Duodenal mucosa (tissue), 2 donors: ENCODE measurements at regions not wholly inside any gene's neighbourhood (a gene's known extent, or its start where the extent isn't known, plus 50 kb on each side); places are given as distances from the start of the nearest gene placed in this dataset.
"Not testable (repeated sequence)": the region's sequence is repeated elsewhere in the genome, so short reads cannot be mapped to it uniquely, and the experiment has no call there.

ENCODE experiments used
- H3K27ac ChIP-seq: one replicate; pipeline ENCODE4 v1.7.0; 2013; ENCODE audit warnings: low read depth, low read length
- H3K27me3 ChIP-seq, 2 donors: one replicate each; pipeline ENCODE4 v1.7.0; 2013; ENCODE audit warnings: low read length in 2 of 2, control low read depth in 1 of 2; ENCODE audit not compliant: insufficient read depth in 2 of 2, control insufficient read depth in 1 of 2
- H3K36me3 ChIP-seq, 2 donors: one replicate each; pipeline ENCODE4 v1.7.0; 2013; ENCODE audit warnings: low read length in 2 of 2, control low read depth in 1 of 2; ENCODE audit not compliant: insufficient read depth in 2 of 2, control insufficient read depth in 1 of 2
- H3K4me1 ChIP-seq, 2 donors: one replicate each; pipeline ENCODE4 v1.7.0; 2013; ENCODE audit warnings: low read length in 2 of 2, control low read depth in 1 of 2; ENCODE audit not compliant: insufficient read depth in 2 of 2, control insufficient read depth in 1 of 2
- H3K4me3 ChIP-seq, 2 donors: one replicate each; pipeline ENCODE4 v1.7.0; 2013; ENCODE audit warnings: low read length in 2 of 2, low read depth in 1 of 2
- H3K9ac ChIP-seq, 2 donors: one replicate each; pipeline ENCODE4 v1.7.0; 2013; ENCODE audit warnings: low read length in 2 of 2, low read depth in 1 of 2
- H3K9me3 ChIP-seq, 2 donors: one replicate each; pipeline ENCODE4 v1.7.0; 2013; ENCODE audit warnings: low read length in 2 of 2, control low read depth in 1 of 2; ENCODE audit not compliant: control insufficient read depth in 1 of 2

DNA sequence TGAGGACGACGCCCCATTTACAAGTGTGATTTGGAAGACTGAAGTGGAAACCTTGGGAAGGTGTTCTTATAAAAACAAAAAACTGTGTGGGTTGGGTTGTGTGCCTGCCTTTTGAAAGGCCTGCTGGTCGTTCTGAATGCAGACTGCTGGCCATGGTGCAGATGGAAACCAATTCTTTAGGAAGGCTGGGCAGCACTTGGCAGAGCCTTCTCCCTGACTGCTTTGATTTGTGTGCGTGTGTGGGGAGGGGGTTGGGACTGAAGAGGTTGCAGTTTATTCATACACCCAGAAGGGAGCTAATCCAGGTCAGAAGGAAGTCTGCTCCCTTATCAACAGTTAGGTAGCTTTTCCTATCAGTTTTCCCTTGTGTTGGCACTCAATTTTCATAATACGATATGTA lies 288.7 kb downstream of the SOX2 start:
- H3K4me3 ChIP-seq: no peak overlapping the region
- H3K27ac ChIP-seq: no peak overlapping the region
- H3K4me1 ChIP-seq: no peaks in the 10 kb centered on the region
- H3K9me3 ChIP-seq: no peaks in the 10 kb centered on the region
- H3K27me3 ChIP-seq: no peaks in the 10 kb centered on the region
- H3K9ac ChIP-seq: no peak overlapping the region
- H3K36me3 ChIP-seq: no peaks in the 10 kb centered on the region

- H3K4me1 ChIP-seq: no peaks in the 10 kb centered on the region
- no peaks in the 10 kb centered on the region for H3K36me3 ChIP-seq
- no peak overlapping the region for H3K27ac ChIP-seq
- no peak overlapping the region for H3K9ac ChIP-seq
- peaks cover 0 to 4% of the 10 kb centered on the region in 2 donors for H3K27me3 ChIP-seq
- no peak overlapping the region for H3K4me3 ChIP-seq
- no peaks in the 10 kb centered on the region for H3K9me3 ChIP-seq
Measured at GRCh38 chr3:182005219-182005618, 293.5 kb downstream of the SOX2 start.

DNA sequence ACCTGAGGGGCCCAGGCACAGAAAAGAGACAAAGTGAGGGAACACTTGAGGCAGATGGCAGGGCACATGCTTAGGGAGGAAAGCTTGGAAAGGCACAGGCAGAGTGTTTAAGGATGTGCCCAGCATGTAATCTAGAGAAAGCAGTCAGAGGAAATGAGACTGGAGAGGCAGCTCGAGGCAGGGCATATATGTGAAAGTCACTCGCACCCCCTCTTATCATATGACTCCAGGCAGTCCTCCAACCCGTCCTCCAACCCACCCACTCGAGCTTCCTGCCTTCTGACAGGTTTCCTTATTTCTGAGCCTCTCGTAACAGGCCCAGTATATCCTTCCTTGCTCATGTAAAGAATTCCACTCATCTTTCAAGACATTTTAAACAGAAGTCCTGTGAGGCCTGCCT lies 294.0 kb downstream of the SOX2 start:
- Histone ChIP-seq H3K9me3 (no peaks in the 10 kb centered on the region), H3K27ac (no peak overlapping the region), H3K9ac (no peak overlapping the region), H3K36me3 (no peaks in the 10 kb centered on the region), H3K27me3 (peaks cover 0 to 4% of the 10 kb centered on the region in 2 donors), H3K4me1 (no peaks in the 10 kb centered on the region), H3K4me3 (no peak overlapping the region)

- Histone ChIP-seq H3K9me3 (no peaks in the 10 kb centered on the region), H3K36me3 (no peaks in the 10 kb centered on the region), H3K27me3 (peaks cover 0 to 4% of the 10 kb centered on the region in 2 donors), H3K9ac (no peak overlapping the region), H3K4me1 (no peaks in the 10 kb centered on the region), H3K27ac (no peak overlapping the region), H3K4me3 (no peak overlapping the region)
Measured at GRCh38 chr3:182006431-182006830, 294.7 kb downstream of the SOX2 start.

GRCh38 chr3:182007441-182007840 lies 295.7 kb downstream of the SOX2 start:
- Histone ChIP-seq H3K4me3 (no peak overlapping the region), H3K9ac (no peak overlapping the region), H3K27ac (no peak overlapping the region), H3K27me3 (peaks cover 0 to 4% of the 10 kb centered on the region in 2 donors), H3K36me3 (no peaks in the 10 kb centered on the region), H3K4me1 (no peaks in the 10 kb centered on the region), H3K9me3 (no peaks in the 10 kb centered on the region)

DNA sequence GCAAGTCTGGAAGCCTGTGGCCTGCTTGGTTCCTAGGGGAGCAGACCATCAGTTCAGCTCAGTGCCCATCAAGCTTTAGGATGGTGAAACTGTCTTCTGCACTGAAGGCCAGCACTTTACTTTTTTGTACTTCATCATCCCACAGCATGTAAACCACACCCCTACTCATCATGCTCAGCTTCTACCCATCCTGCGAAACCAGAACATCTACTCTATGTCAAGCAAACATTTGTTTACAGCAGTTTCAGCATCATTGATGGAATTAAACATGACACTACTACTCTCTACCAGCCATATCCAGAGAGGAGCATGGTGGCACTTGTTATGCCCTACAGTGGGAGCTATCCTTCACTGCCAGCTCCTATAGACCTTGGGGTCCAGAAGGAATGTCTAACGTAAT lies 306.6 kb downstream of the SOX2 start:
- no peaks in the 10 kb centered on the region for H3K4me1 ChIP-seq
- no peak overlapping the region for H3K27ac ChIP-seq
- H3K4me3 ChIP-seq: no peak overlapping the region
- H3K36me3 ChIP-seq: no peaks in the 10 kb centered on the region
- no peaks in the 10 kb centered on the region for H3K27me3 ChIP-seq
- no peak overlapping the region for H3K9ac ChIP-seq
- H3K9me3 ChIP-seq: no peaks in the 10 kb centered on the region

DNA sequence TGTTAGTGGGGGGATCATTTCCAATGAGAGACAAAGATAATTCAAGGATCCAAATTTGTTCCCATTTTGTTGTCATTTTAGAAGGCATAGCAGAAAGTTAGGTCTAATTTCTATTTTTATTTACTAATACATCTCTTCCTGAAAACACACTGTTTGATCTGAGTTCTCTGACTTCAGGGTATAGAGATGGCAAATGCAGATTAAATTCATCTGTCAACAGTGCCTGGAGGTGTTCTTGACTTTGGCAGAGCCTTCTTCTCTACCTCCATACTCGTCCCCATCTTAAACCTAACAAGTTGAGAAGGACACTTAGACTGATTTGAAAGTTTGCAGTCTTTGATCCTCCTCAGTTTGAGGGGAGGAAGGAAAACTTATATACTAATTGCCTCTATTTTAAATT lies 308.2 kb downstream of the SOX2 start:
- no peak overlapping the region for H3K27ac ChIP-seq
- no peak overlapping the region for H3K4me3 ChIP-seq
- no peaks in the 10 kb centered on the region for H3K4me1 ChIP-seq
- no peaks in the 10 kb centered on the region for H3K9me3 ChIP-seq
- no peaks in the 10 kb centered on the region for H3K36me3 ChIP-seq
- H3K9ac ChIP-seq: no peak overlapping the region
- H3K27me3 ChIP-seq: no peaks in the 10 kb centered on the region

- no peaks in the 10 kb centered on the region for H3K9me3 ChIP-seq
Measured at GRCh38 chr3:182023843-182024242, 312.1 kb downstream of the SOX2 start.

GRCh38 chr3:182027366-182027765 lies 315.6 kb downstream of the SOX2 start:
- H3K4me1 ChIP-seq: no peaks in the 10 kb centered on the region
- no peak overlapping the region for H3K27ac ChIP-seq
- no peak overlapping the region for H3K9ac ChIP-seq

More at GRCh38 chr3:182023843-182024242, 312.1 kb downstream of the SOX2 start:
- H3K27me3 ChIP-seq: no peaks in the 10 kb centered on the region
- H3K9ac ChIP-seq: no peak overlapping the region
- H3K4me1 ChIP-seq: no peaks in the 10 kb centered on the region
- H3K27ac ChIP-seq: no peak overlapping the region
- no peak overlapping the region for H3K4me3 ChIP-seq
- no peaks in the 10 kb centered on the region for H3K36me3 ChIP-seq

DNA sequence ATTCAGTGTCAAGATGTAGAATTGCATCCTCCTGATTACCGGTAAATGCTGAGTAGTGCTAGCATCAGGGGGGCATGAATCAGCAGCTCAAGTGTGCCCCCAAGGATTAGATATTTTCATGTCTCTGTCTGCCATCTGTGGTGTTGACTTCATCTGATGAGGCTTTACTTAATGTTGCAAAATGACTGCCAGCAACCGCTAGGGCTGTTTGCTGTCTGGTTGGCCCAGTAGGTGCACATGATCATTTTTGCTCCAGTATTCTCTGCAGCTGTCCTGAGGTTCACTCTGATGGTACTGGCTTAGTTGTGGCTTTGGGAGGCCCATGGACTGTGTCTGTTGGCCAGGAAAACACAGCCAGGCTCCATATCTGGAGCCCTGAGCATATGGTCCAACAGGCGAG lies 316.4 kb downstream of the SOX2 start:
- H3K9me3 ChIP-seq: no peaks in the 10 kb centered on the region
- H3K27ac ChIP-seq: no peak overlapping the region
- H3K27me3 ChIP-seq: peaks cover 0 to 2% of the 10 kb centered on the region in 2 donors
- H3K4me3 ChIP-seq: no peak overlapping the region
- no peaks in the 10 kb centered on the region for H3K36me3 ChIP-seq
- H3K4me1 ChIP-seq: no peaks in the 10 kb centered on the region
- no peak overlapping the region for H3K9ac ChIP-seq

More at GRCh38 chr3:182027366-182027765, 315.6 kb downstream of the SOX2 start:
- Histone ChIP-seq H3K27me3 (no peaks in the 10 kb centered on the region), H3K36me3 (no peaks in the 10 kb centered on the region), H3K9me3 (no peaks in the 10 kb centered on the region), H3K4me3 (no peak overlapping the region)

GRCh38 chr3:182034231-182034630 lies 322.5 kb downstream of the SOX2 start:
- not testable (repeated sequence) for H3K36me3 ChIP-seq, H3K4me3 ChIP-seq, H3K9ac ChIP-seq, H3K4me1 ChIP-seq, H3K27me3 ChIP-seq, H3K9me3 ChIP-seq, H3K27ac ChIP-seq
